NCI-H510A (cell line): ENCODE measurements at regions not wholly inside any gene's neighbourhood (a gene's known extent, or its start where the extent isn't known, plus 50 kb on each side); places are given as distances from the start of the nearest gene placed in this dataset.
A peak's percentile ranks its signal among the peaks of the same experiment; 100 is the strongest.
"Not testable (repeated sequence)": the region's sequence is repeated elsewhere in the genome, so short reads cannot be mapped to it uniquely, and the experiment has no call there.

Experiments used
- DNase-seq: peaks from one replicate; lab custom pipeline; 2025; lab: John Stamatoyannopoulos, UW

GRCh38 chr4:129254526-129254925 lies 158.6 kb downstream of the C4orf33 start:
- no peak for DNase-seq

- DNase-seq: no peak
These were observed 165.6 kb downstream of the C4orf33 start for GRCh38 chr4:129261584-129261983.

- no peak for DNase-seq
These were observed 168.2 kb downstream of the C4orf33 start for GRCh38 chr4:129264008-129264657.

- no peak for DNase-seq
These were observed 182.9 kb downstream of the C4orf33 start for GRCh38 chr4:129278868-129279267.

- no peak for DNase-seq
These were observed 186.3 kb downstream of the C4orf33 start for GRCh38 chr4:129282293-129282692.

- not testable (repeated sequence) for DNase-seq
These were observed 196.2 kb downstream of the C4orf33 start for GRCh38 chr4:129292194-129292593.

GRCh38 chr4:129314781-129315180 lies 218.8 kb downstream of the C4orf33 start:
- DNase-seq: no peak

- DNase-seq: no peak
These were observed 227.0 kb downstream of the C4orf33 start for GRCh38 chr4:129322920-129323319.

- DNase-seq: peak; percentile 37
These were observed 227.7 kb downstream of the C4orf33 start for GRCh38 chr4:129323658-129324057.

GRCh38 chr4:129326571-129327460 lies 230.9 kb downstream of the C4orf33 start:
- DNase-seq: no peak

GRCh38 chr4:129327637-129328036 lies 231.7 kb downstream of the C4orf33 start:
- DNase-seq: no peak

GRCh38 chr4:129328162-129328561 lies 232.2 kb downstream of the C4orf33 start:
- DNase-seq: no peak

GRCh38 chr4:129334136-129334535 lies 238.2 kb downstream of the C4orf33 start:
- DNase-seq: no peak

- no peak for DNase-seq
These were observed 239.3 kb downstream of the C4orf33 start for GRCh38 chr4:129335276-129335675.

- no peak for DNase-seq
These were observed 239.9 kb downstream of the C4orf33 start for GRCh38 chr4:129335818-129336217.

GRCh38 chr4:129336457-129337227 lies 240.7 kb downstream of the C4orf33 start:
- no peak for DNase-seq

GRCh38 chr4:129337228-129337620 lies 241.3 kb downstream of the C4orf33 start:
- no peak for DNase-seq

- no peak for DNase-seq
These were observed 247.0 kb downstream of the C4orf33 start for GRCh38 chr4:129342819-129343408.

- no peak for DNase-seq
These were observed 248.1 kb downstream of the C4orf33 start for GRCh38 chr4:129344058-129344457.

GRCh38 chr4:129345609-129346008 lies 249.7 kb downstream of the C4orf33 start:
- DNase-seq: no peak

- no peak for DNase-seq
These were observed 250.1 kb downstream of the C4orf33 start for GRCh38 chr4:129346036-129346435.

- DNase-seq: no peak
These were observed 250.8 kb downstream of the C4orf33 start for GRCh38 chr4:129346734-129347133.
